BLaER1 (cell line): ENCODE measurements at regions not wholly inside any gene's neighbourhood (a gene's known extent, or its start where the extent isn't known, plus 50 kb on each side); places are given as distances from the start of the nearest gene placed in this dataset.

Source experiments
- H3K27ac ChIP-seq: shearing (Covaris generic); formaldehyde crosslinking; 2 replicates; pipeline ENCODE4 v1.8.1; 2022
- H3K27me3 ChIP-seq: shearing (Covaris generic); formaldehyde crosslinking; 2 replicates; pipeline ENCODE4 v1.8.1; 2022
- H3K36me3 ChIP-seq: shearing (Covaris generic); formaldehyde crosslinking; 2 replicates; pipeline ENCODE4 v1.8.1; 2022
- H3K4me1 ChIP-seq: shearing (Covaris generic); formaldehyde crosslinking; 2 replicates; pipeline ENCODE4 v1.8.1; 2022
- H3K4me2 ChIP-seq: shearing (Covaris generic); formaldehyde crosslinking; 2 replicates; pipeline ENCODE4 v1.8.1; 2022
- H3K4me3 ChIP-seq: shearing (Covaris generic); formaldehyde crosslinking; 2 replicates; pipeline ENCODE4 v1.8.1; 2022
- H3K9ac ChIP-seq: shearing (Covaris generic); formaldehyde crosslinking; 2 replicates; pipeline ENCODE4 v1.8.1; 2022
- H3K9me3 ChIP-seq: shearing (Covaris generic); formaldehyde crosslinking; 2 replicates; pipeline ENCODE4 v1.8.1; 2022
- H4K20me1 ChIP-seq: shearing (Covaris generic); formaldehyde crosslinking; 2 replicates; pipeline ENCODE4 v1.8.1; 2022
- Cebpa-rat ChIP-seq: shearing (Covaris generic); IDR thresholded peaks from 2 replicates; pipeline ENCODE4 v1.8.1; 2022

DNA sequence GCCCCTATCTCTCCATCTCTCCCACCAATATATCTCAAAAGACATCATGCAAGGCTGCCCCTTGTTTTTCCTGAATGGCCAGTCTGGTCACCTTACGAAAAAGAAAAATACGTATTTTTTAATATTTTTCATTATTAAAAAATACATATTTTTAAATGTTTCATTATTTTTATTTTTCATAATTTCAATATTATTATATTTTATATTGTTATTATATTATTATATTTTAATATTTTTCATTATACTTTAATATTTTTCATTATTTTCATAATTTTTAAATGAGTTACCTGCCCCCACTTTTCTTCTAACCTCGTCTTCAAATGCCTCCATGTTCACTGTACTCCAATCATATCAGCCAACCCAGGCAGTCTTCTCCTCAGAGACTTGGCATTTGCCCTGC, 116.0 kb upstream of the ERCC4 start:
- Histone ChIP-seq H3K9ac (no peak overlapping the region), H3K4me3 (no peak overlapping the region), H3K27me3 (no peaks in the 10 kb centered on the region), H3K36me3 (no peaks in the 10 kb centered on the region), H4K20me1 (no peaks in the 10 kb centered on the region), H3K9me3 (no peaks in the 10 kb centered on the region), H3K4me1 (no peaks in the 10 kb centered on the region), H3K27ac (no peak overlapping the region), H3K4me2 (no peak overlapping the region)
- no peak for TF ChIP-seq Cebpa-rat

DNA sequence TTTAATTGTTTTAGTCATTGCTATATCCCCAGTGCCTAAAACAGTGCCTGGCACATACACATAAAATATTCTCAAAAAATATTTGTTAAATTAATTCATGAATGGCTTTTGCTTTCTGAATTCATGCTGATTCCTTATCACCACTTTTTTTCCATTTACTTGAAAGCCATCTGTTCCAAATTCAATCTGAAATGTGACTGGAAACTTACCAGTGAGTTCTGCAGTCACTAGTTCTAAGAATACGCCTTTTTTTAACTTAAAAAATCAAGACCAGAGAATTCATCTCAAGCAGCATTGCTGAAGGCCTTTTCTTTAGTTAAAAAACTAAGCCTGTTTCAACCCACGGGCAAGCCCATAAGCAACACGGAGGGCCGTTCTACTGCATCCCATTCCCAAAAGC, 114.0 kb upstream of the ERCC4 start:
- no peak overlapping the region for H3K4me2 ChIP-seq
- H3K4me1 ChIP-seq, result peaks cover 9% of the 10 kb centered on the region
- no peak for TF ChIP-seq Cebpa-rat
- H4K20me1 ChIP-seq, result no peaks in the 10 kb centered on the region
- peaks cover 5% of the 10 kb centered on the region; the same call in 1 of the 2 replicates for H3K9me3 ChIP-seq
- no peak overlapping the region for H3K9ac ChIP-seq
- H3K36me3 ChIP-seq, result no peaks in the 10 kb centered on the region
- H3K4me3 ChIP-seq, result no peak overlapping the region
- H3K27me3 ChIP-seq, result no peaks in the 10 kb centered on the region
- no peak overlapping the region for H3K27ac ChIP-seq

- H3K36me3 ChIP-seq, result no peaks in the 10 kb centered on the region
- no peak overlapping the region for H3K9ac ChIP-seq
- TF ChIP-seq Cebpa-rat, result no peak
- no peaks in the 10 kb centered on the region for H3K27me3 ChIP-seq
- no peak overlapping the region for H3K4me2 ChIP-seq
- H3K4me3 ChIP-seq, result no peak overlapping the region
- H3K27ac ChIP-seq, result no peak overlapping the region
- peaks cover 5% of the 10 kb centered on the region; the same call in 1 of the 2 replicates for H3K9me3 ChIP-seq
- peaks cover 10% of the 10 kb centered on the region for H3K4me1 ChIP-seq
- H4K20me1 ChIP-seq, result no peaks in the 10 kb centered on the region
Measured at GRCh38 chr16:13806671-13807070, 113.3 kb upstream of the ERCC4 start.

- no peak for TF ChIP-seq Cebpa-rat
- Histone ChIP-seq H3K9ac (no peak overlapping the region), H3K4me2 (no peak overlapping the region), H3K27ac (no peak overlapping the region), H3K4me3 (no peak overlapping the region), H3K27me3 (no peaks in the 10 kb centered on the region), H3K9me3 (peaks cover 5% of the 10 kb centered on the region; the same call in 1 of the 2 replicates), H3K36me3 (no peaks in the 10 kb centered on the region), H3K4me1 (peaks cover 10% of the 10 kb centered on the region), H4K20me1 (no peaks in the 10 kb centered on the region)
Measured at GRCh38 chr16:13808102-13808501, 111.9 kb upstream of the ERCC4 start.

DNA sequence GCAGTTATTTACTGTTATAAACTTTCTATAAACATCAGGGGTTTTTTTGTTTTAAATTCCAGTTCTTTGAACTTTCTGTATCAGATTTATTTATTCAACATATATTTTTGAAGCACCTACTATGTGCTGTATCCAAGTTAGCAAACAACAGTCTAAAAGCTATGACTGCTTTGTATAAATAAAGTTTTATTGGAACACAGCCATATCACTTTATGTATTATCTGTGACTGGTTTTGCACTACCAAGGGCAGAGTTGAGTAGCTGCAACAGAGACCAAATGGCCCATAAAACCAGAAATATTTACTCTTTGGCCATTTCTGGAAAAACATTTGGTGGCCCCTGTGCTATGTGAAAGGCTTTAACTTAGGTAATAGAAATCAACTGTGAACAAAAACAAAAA, 110.2 kb upstream of the ERCC4 start:
- no peak for TF ChIP-seq Cebpa-rat

GRCh38 chr16:13811834-13812233, 108.1 kb upstream of the ERCC4 start:
- Histone ChIP-seq H3K9me3 (peaks cover 12% of the 10 kb centered on the region), H3K9ac (no peak overlapping the region), H3K27ac (no peak overlapping the region), H3K27me3 (no peaks in the 10 kb centered on the region), H3K4me3 (no peak overlapping the region), H3K36me3 (no peaks in the 10 kb centered on the region), H3K4me2 (no peak overlapping the region), H4K20me1 (no peaks in the 10 kb centered on the region), H3K4me1 (peaks cover 10% of the 10 kb centered on the region)
- TF ChIP-seq Cebpa-rat, result no peak

More for the DNA sequence above, 110.2 kb upstream of the ERCC4 start:
- Histone ChIP-seq H4K20me1 (no peaks in the 10 kb centered on the region), H3K36me3 (no peaks in the 10 kb centered on the region), H3K4me3 (no peak overlapping the region), H3K9me3 (peaks cover 12% of the 10 kb centered on the region), H3K4me2 (no peak overlapping the region), H3K27me3 (no peaks in the 10 kb centered on the region), H3K27ac (no peak overlapping the region), H3K9ac (no peak overlapping the region), H3K4me1 (peaks cover 10% of the 10 kb centered on the region)

DNA sequence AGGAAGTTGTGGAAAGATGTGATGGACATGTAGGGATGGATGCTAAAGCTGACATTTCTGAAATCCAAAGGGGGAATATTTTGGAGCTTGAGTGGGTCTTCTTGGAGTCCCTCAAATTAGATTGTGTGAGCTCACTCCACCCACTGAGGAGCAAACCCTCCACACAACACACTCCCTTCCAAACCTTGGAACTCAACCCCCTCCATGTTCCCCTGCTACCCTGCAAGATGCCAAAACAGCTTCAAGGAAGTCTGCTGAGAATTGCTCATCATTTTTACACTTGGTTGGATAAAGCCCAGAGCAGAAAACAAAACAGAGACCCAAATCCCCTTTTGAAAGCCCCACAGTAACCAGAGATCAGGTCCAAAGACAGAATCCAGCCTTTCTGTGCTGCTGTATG, 103.3 kb upstream of the ERCC4 start:
- H3K4me1 ChIP-seq, result peaks cover 11% of the 10 kb centered on the region
- H3K9me3 ChIP-seq, result peaks cover 7% of the 10 kb centered on the region; the same call in 1 of the 2 replicates
- no peaks in the 10 kb centered on the region for H3K36me3 ChIP-seq
- no peaks in the 10 kb centered on the region for H3K27me3 ChIP-seq
- H3K27ac ChIP-seq, result no peak overlapping the region
- no peak overlapping the region for H3K4me3 ChIP-seq
- H3K9ac ChIP-seq, result no peak overlapping the region
- no peak overlapping the region for H3K4me2 ChIP-seq
- no peak for TF ChIP-seq Cebpa-rat
- H4K20me1 ChIP-seq, result no peaks in the 10 kb centered on the region

- Histone ChIP-seq H3K36me3 (no peaks in the 10 kb centered on the region), H4K20me1 (no peaks in the 10 kb centered on the region), H3K4me1 (peaks cover 11% of the 10 kb centered on the region), H3K4me2 (no peak overlapping the region), H3K27ac (no peak overlapping the region), H3K9me3 (peaks cover 3% of the 10 kb centered on the region; the same call in 1 of the 2 replicates), H3K4me3 (no peak overlapping the region), H3K27me3 (no peaks in the 10 kb centered on the region), H3K9ac (no peak overlapping the region)
- TF ChIP-seq Cebpa-rat, result no peak
Measured at GRCh38 chr16:13823501-13823900, 96.5 kb upstream of the ERCC4 start.

GRCh38 chr16:13829697-13830299, 90.2 kb upstream of the ERCC4 start:
- Histone ChIP-seq H3K9ac (no peak overlapping the region), H3K4me2 (no peak overlapping the region), H4K20me1 (no peaks in the 10 kb centered on the region), H3K4me3 (no peak overlapping the region), H3K27ac (no peak overlapping the region), H3K9me3 (peaks cover 3% of the 10 kb centered on the region; the same call in 1 of the 2 replicates), H3K27me3 (no peaks in the 10 kb centered on the region), H3K4me1 (peaks cover 6% of the 10 kb centered on the region; the same call in 1 of the 2 replicates), H3K36me3 (no peaks in the 10 kb centered on the region)
- TF ChIP-seq Cebpa-rat, result no peak

DNA sequence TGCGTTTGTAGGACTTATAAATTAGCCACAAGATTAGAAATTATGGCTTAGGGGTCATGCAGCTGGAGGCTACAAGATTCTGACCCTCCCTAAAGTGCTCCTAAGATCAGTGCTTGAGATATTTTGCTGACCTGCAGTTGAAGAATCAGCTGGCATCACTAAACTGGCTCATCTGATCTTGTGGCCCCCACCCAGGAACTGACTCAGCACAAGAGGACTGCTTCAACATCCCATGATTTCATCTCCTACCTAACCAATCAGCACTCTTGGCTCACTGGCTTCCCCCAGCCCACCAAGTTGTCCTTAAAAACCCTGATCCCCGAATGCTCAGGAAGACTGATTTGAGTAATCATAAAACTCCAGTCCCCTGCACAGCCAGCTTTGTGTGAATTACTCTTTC, 86.4 kb upstream of the ERCC4 start:
- Histone ChIP-seq H3K4me3 (no peak overlapping the region), H3K27ac (no peak overlapping the region), H3K9ac (no peak overlapping the region), H3K4me2 (no peak overlapping the region), H4K20me1 (no peaks in the 10 kb centered on the region), H3K27me3 (no peaks in the 10 kb centered on the region), H3K36me3 (no peaks in the 10 kb centered on the region), H3K4me1 (peaks cover 20% of the 10 kb centered on the region), H3K9me3 (no peaks in the 10 kb centered on the region)
- no peak for TF ChIP-seq Cebpa-rat

DNA sequence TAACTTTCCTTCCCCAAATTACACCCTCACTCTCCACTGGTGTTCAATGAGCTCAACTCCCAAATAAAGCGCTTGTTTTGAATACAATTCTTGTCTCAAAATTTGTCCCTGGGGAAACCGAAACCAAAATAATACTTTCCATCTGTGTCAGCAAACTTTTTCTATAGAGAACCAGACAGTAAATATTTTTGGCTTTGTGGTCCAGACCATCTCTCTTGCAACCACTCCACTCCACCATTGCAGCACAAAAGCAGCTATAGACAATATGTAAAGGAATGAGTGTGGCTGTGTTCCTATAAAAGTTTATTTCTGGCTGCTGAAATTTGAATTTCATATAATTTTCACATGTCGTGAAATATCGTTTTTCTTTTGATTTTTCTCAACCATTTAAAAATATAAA, 84.6 kb upstream of the ERCC4 start:
- Histone ChIP-seq H4K20me1 (no peaks in the 10 kb centered on the region), H3K9ac (no peak overlapping the region), H3K4me2 (peak overlapping the region; percentile 50), H3K27me3 (0 out of 2 replicates have a peak, but pooled peaks cover 5% of the 10 kb centered on the region), H3K27ac (no peak overlapping the region), H3K4me3 (no peak overlapping the region), H3K9me3 (no peaks in the 10 kb centered on the region), H3K4me1 (peaks cover 20% of the 10 kb centered on the region), H3K36me3 (no peaks in the 10 kb centered on the region)
- no peak for TF ChIP-seq Cebpa-rat
